GM12873 (cell line): ENCODE measurements at regions not wholly inside any gene's neighbourhood (a gene's known extent, or its start where the extent isn't known, plus 50 kb on each side); places are given as distances from the start of the nearest gene placed in this dataset.

ENCODE experiments used
- TF ChIP-seq, protein P1 (sequence below): IDR thresholded peaks from 2 replicates; pipeline ENCODE4 v1.5.1; 2012; ENCODE audit warnings: low read depth, mild to moderate bottlenecking, moderate library complexity, low read length, control low read depth; ENCODE audit not compliant: insufficient read depth; ENCODE audit errors: missing control alignments

DNA sequence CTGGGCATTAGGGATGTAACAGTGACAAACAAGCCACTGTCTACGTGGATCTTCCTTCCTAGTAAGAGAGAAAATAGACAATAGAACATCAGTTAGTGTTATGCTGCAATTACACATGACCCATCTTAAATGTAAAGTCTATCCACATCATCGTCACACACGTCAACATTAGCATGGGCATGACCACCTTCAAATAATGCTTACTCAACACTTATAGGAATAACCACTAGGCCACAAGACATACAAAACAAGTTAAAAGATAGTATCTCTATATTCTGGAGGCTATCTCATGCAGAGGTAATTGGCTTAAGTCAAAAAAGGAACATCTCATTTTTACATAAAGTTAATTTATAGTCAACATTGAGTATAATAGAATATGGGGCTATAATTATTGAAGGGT is 156.5 kb downstream of the MOXD1 start:
- TF ChIP-seq, protein P1, sequence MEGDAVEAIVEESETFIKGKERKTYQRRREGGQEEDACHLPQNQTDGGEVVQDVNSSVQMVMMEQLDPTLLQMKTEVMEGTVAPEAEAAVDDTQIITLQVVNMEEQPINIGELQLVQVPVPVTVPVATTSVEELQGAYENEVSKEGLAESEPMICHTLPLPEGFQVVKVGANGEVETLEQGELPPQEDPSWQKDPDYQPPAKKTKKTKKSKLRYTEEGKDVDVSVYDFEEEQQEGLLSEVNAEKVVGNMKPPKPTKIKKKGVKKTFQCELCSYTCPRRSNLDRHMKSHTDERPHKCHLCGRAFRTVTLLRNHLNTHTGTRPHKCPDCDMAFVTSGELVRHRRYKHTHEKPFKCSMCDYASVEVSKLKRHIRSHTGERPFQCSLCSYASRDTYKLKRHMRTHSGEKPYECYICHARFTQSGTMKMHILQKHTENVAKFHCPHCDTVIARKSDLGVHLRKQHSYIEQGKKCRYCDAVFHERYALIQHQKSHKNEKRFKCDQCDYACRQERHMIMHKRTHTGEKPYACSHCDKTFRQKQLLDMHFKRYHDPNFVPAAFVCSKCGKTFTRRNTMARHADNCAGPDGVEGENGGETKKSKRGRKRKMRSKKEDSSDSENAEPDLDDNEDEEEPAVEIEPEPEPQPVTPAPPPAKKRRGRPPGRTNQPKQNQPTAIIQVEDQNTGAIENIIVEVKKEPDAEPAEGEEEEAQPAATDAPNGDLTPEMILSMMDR = no peak

DNA sequence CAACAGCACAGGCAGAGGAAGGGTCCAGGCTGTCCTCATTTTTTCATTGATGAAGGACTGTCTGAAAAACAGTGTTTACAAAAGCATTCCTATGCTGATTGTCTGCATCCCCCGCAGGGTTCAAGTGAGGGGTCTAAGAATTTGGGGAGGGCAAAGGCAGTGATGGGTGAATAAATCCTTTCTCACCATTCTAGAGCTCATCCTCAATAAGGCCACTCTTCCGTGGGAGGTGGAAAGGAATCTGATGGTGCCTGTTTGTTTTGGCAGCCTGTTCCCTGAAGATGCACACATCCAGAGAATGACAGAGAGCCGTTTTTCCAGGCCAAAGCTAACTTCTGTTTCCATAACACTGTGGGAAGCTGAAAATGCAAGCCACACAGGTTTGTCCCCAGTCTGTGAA is 164.5 kb downstream of the MOXD1 start:
- TF ChIP-seq, protein P1 = no peak

DNA sequence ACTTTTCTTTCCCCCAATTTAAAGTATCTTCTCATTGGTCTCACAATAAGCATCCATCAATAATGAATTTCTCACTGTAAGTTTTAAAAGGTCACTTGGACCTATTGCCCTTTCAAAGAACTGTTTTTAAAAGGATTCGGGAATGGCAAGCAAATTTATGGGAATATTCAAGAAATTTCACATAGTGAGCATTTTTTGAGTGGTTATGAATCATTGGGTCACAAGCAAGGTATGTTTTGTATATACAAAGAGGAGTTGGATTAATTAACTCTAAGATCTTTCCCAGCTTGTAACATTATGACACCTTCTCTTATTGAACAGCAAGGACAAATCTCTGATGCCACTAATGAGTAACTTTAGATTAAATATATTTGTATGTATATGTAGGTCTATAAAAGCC is 165.0 kb downstream of the MOXD1 start:
- TF ChIP-seq, protein P1 = no peak

DNA sequence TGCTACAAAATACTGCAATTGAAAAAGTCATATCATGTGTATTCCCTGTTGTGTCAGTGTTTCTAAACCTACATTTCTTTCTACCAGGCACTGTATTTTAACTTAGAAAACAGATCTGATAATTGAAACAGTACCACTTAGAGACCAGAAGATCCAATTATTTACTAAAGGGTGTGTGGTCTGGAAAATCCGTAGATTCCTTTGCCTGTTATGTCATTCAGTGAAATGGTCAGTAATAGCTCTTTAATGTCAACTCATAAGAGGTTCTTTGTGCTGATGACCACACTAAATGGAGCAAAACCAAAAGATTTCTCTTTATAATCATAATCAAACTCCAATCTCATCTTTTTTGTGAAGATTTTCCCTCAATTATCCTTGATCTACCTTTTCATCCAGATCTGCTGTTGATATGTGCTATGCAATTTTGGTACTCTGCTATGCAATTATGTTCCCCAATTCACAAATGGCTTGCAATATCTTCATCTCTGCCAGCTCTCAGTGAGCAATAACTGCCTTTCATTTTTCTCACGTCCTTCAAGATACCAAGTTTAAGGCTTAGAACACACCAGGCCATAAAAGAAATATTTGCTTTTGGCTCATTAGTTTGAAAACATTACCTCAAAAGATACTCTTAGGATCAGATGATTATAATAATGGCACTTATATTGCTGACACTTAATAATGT is 165.5 kb downstream of the MOXD1 start:
- TF ChIP-seq, protein P1 = no peak

DNA sequence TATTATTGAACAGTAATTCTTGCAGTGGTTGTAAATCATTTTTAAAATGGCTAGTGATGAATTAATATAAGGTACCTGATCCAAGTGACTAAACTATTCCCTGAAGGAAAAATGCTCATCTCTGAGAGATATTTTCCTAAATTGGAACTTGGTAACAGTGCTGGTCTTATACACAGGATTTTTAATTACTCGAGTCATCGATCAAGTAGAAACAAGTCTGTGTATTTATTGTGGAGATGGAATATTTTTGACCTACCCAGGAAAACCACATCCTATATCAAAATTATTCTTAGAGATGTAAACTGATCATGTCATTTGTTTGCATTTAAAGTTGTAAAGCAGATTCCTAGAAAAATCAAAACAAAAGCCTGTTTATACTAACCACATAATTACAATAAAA is 166.9 kb downstream of the MOXD1 start:
- TF ChIP-seq, protein P1 = no peak

DNA sequence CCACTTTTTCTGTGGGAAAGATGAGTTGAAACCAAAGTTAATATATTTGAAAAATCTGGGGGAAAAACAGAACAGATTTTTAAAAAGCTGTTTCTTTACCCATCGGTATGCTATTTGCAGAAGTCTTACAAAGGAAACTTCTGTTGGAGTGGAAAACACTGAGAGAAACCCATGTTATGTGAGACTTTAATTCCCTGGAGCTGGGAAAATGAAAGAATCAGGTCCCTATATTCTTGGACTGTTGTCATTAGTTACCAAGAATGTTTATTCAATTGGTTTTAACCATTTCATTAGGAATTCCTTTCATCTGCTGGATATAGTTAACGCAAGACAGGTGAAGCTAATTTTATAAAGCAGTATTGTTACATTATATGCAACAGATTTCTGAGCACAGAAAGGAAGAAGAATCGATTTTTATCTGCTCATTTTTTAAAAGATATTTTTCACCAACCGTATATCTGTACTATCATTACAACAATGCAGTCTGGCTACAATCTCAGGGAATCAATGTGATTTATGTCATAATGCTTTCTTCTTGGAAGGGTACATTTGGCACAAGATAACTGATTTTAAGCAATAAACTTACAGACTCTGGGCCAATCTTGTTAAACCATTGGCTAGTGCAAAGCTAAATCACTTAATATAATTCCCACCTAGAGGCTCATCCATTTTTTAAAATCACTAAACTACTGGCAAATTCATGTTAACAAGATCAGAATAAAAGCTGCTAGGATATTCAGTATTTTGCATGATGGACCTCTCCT is 170.0 kb downstream of the MOXD1 start:
- TF ChIP-seq, protein P1 = no peak

DNA sequence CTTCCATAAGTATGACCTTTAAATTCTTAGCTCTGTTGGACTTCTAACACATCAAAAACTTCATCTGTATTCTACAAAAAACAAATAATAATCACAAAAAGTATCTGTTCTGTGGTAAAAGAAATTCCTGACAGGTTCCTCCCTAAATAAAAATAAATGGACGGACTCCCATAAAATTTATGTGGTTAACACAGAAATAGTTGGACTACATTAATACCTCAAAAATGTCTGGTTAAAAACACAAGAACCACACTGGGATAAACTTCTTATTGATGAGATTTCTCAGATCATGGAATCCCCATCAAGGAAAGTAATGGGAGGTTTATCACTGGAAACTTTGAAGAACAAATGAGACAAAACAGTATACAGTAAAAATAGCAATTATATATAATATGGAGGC is 172.4 kb downstream of the MOXD1 start:
- TF ChIP-seq, protein P1 = no peak
